Aorta (tissue), 5 donors: ENCODE measurements at regions not wholly inside any gene's neighbourhood (a gene's known extent, or its start where the extent isn't known, plus 50 kb on each side); places are given as distances from the start of the nearest gene placed in this dataset.
"Not testable (repeated sequence)": the region's sequence is repeated elsewhere in the genome, so short reads cannot be mapped to it uniquely, and the experiment has no call there.

Source experiments
- ATAC-seq: fragments of 200-7000 bp; cut with Tn5 transposase; one replicate; pipeline ENCODE4 v1.9.1; 2022; ENCODE audit warnings: moderate library complexity; ENCODE audit not compliant: low FRiP score
- DNase-seq, 2 donors: peaks; one replicate each; pipeline ENCODE4 v3.0.0-alpha.2; 2020
- H3K27ac ChIP-seq, 2 donors: one replicate each; pipeline ENCODE4 v1.5.1; 2013; ENCODE audit warnings: low read length in 2 of 2, mild to moderate bottlenecking in 2 of 2, moderate library complexity in 2 of 2, control low read depth in 1 of 2, inconsistent platforms in 1 of 2, low read depth in 1 of 2
- H3K27me3 ChIP-seq, 2 donors: one replicate each; pipeline ENCODE4 v1.6.1; 2013; ENCODE audit warnings: control low read depth in 1 of 2, low read length in 1 of 2, mild to moderate bottlenecking in 1 of 2, moderate library complexity in 1 of 2; ENCODE audit not compliant: insufficient read depth in 2 of 2, control insufficient read depth in 1 of 2
- H3K36me3 ChIP-seq, 2 donors: one replicate each; pipeline ENCODE4 v1.6.1; 2013; ENCODE audit warnings: control low read depth in 1 of 2, low read length in 1 of 2, mild to moderate bottlenecking in 1 of 2; ENCODE audit not compliant: insufficient read depth in 2 of 2, control insufficient read depth in 1 of 2
- H3K4me1 ChIP-seq, 2 donors: one replicate each; pipeline ENCODE4 v1.6.1; 2013; ENCODE audit warnings: low read length in 2 of 2, control low read depth in 1 of 2, mild to moderate bottlenecking in 1 of 2, moderate library complexity in 1 of 2; ENCODE audit not compliant: insufficient read depth in 2 of 2, control insufficient read depth in 1 of 2
- H3K4me3 ChIP-seq, 2 donors: one replicate each; pipeline ENCODE4 v1.5.1; 2013; ENCODE audit warnings: low read length in 2 of 2, control low read depth in 1 of 2, mild to moderate bottlenecking in 1 of 2
- H3K9me3 ChIP-seq: one replicate; pipeline ENCODE4 v1.6.1; 2013; ENCODE audit warnings: mild to moderate bottlenecking, low read length; ENCODE audit not compliant: control insufficient read depth
- WGBS, 2 donors: extraction: QIAGEN DNeasy Blood & Tissue Kit; methylation state at CpG; one replicate each; pipeline ENCODE4 v1.1.7; 2013; 5-methylcytosine and 5-hydroxymethylcytosine counted together
- intact Hi-C, 2 donors: fragments of 100-400 bp; cut with DNase I; formaldehyde crosslinking; loops; one replicate each; pipeline versions ENCODE4 v1.14.2 to v1.15.0; 2022
- donor health status: healthy with polysubstance abuse.
- donor health status: Bipolar disorder and iron deficiency.
- donor health status: DM: no; HTN: no; CAD: no.
- donor health status: DM: no; HTN: no; CAD: no.
- donor health status: DM: yes; HTN: yes; CAD: no.

DNA sequence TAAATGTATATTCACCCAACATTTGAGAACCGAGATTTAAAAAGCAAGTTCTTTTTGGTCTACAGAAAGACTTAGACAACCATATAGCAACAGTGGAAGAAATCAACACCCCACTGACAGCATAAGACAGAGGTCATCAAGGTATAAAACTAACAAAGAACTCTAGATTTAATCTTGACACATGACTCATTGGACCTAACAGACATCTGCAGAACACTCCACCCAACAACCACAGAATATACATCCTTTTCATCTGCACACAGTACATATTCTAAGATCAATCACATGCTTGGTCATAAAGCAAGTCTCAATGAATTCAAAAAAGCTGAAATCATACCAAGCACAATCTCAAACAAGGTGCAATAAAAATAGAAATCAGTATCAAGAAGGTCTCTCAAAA is 65.8 kb downstream of the SPIN4 start:
- intact Hi-C loops, result no loop called here
- Histone ChIP-seq H3K4me3 (no peak overlapping the region), H3K27me3 (no peaks in the 10 kb centered on the region), H3K9me3 (no peaks in the 10 kb centered on the region), H3K36me3 (no peaks in the 10 kb centered on the region), H3K27ac (no peak overlapping the region), H3K4me1 (no peaks in the 10 kb centered on the region)
- no peak for DNase-seq
- WGBS, 2 donors, result 92 to 96% methylated on average over 1 of the region's 1 CpG
- no peak for ATAC-seq

DNA sequence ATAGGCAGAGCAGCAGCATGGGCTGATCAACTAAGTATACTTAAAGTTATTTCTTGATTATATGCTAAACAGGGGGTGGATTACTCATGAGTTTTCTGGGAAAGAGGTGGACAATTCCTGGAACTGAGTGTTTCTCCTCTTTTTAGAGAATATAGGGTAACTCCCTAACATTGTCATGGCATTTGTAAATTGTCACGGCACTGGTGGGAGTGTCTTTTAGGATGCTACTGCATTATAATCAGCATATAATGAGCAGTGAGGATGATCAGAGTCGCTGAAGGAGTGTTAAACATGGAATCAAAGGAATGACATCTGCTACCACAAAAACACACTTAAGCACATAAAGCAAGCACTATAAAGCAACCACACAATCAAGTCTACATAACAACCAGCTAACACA is 66.5 kb downstream of the SPIN4 start:
- no peak overlapping the region for H3K27ac ChIP-seq
- H3K36me3 ChIP-seq, result no peaks in the 10 kb centered on the region
- no peak overlapping the region for H3K4me3 ChIP-seq
- no peaks in the 10 kb centered on the region for H3K4me1 ChIP-seq
- no peaks in the 10 kb centered on the region for H3K27me3 ChIP-seq
- DNase-seq (no peak), ATAC-seq (no peak)
- WGBS, 2 donors, result 73 to 94% methylated on average over 2 of the region's 2 CpGs
- H3K9me3 ChIP-seq, result no peaks in the 10 kb centered on the region
- intact Hi-C loops, result no loop called here

GRCh38 chrX:63283348-63283747 is 67.8 kb downstream of the SPIN4 start:
- 87 to 93% methylated on average over 4 of the region's 4 CpGs for WGBS, 2 donors
- no peak for ATAC-seq

GRCh38 chrX:63282828-63283227 is 68.3 kb downstream of the SPIN4 start:
- Histone ChIP-seq H3K9me3 (no peaks in the 10 kb centered on the region), H3K27ac (no peak overlapping the region), H3K36me3 (no peaks in the 10 kb centered on the region), H3K27me3 (no peaks in the 10 kb centered on the region), H3K4me3 (no peak overlapping the region), H3K4me1 (no peaks in the 10 kb centered on the region)
- intact Hi-C loops, result no loop called here
- DNase-seq (no peak), ATAC-seq (peak; percentile 36)

More at GRCh38 chrX:63283348-63283747, 67.8 kb downstream of the SPIN4 start:
- Histone ChIP-seq H3K9me3 (no peaks in the 10 kb centered on the region), H3K4me1 (no peaks in the 10 kb centered on the region), H3K27ac (no peak overlapping the region), H3K4me3 (no peak overlapping the region), H3K36me3 (no peaks in the 10 kb centered on the region), H3K27me3 (no peaks in the 10 kb centered on the region)
- intact Hi-C loops, result no loop called here
- DNase-seq, result no peak

GRCh38 chrX:63282077-63282476 is 69.1 kb downstream of the SPIN4 start:
- Histone ChIP-seq H3K4me1 (no peaks in the 10 kb centered on the region), H3K36me3 (no peaks in the 10 kb centered on the region), H3K27ac (no peak overlapping the region), H3K9me3 (no peaks in the 10 kb centered on the region), H3K4me3 (no peak overlapping the region), H3K27me3 (no peaks in the 10 kb centered on the region)
- no peak for ATAC-seq
- intact Hi-C loops, result no loop called here
- no peak for DNase-seq
- 42 to 43% methylated on average over 2 of the region's 2 CpGs for WGBS, 2 donors

DNA sequence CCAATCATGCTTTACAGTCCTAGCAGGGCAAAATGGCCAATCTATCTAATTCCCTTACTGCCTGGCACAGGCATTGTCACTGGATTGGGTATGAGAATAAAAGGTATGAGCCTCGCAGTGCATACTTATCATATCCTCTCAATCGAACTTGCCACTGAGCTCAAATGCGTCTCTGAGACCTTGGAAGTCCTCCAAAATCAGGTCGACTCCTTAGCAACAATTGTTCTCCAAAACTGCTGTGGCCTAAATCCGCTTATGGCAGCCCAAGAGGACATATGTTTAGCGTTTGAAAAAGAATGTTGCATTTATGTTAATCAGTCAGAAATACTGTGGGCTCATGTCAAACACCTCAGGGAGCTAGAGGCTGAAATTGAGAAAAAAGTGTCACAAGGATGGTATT is 69.7 kb downstream of the SPIN4 start:
- no peak for ATAC-seq
- 59 to 72% methylated on average over 6 of the region's 6 CpGs for WGBS, 2 donors
- DNase-seq, result no peak

GRCh38 chrX:63277394-63277793 is 73.7 kb downstream of the SPIN4 start:
- ATAC-seq, H3K27ac ChIP-seq, intact Hi-C loops, H3K27me3 ChIP-seq, H3K9me3 ChIP-seq, H3K4me3 ChIP-seq, DNase-seq, H3K4me1 ChIP-seq, H3K36me3 ChIP-seq: not testable (repeated sequence)
- WGBS, 2 donors, result 78 to 97% methylated on average over 3 of the region's 3 CpGs

More for the DNA sequence above, 69.7 kb downstream of the SPIN4 start:
- Histone ChIP-seq H3K36me3 (no peaks in the 10 kb centered on the region), H3K9me3 (no peaks in the 10 kb centered on the region), H3K27me3 (no peaks in the 10 kb centered on the region), H3K27ac (no peak overlapping the region), H3K4me3 (no peak overlapping the region), H3K4me1 (no peaks in the 10 kb centered on the region)
- intact Hi-C loops, result no loop called here

- Histone ChIP-seq H3K4me1 (no peaks in the 10 kb centered on the region), H3K27ac (no peak overlapping the region), H3K36me3 (no peaks in the 10 kb centered on the region), H3K4me3 (no peak overlapping the region), H3K27me3 (no peaks in the 10 kb centered on the region), H3K9me3 (no peaks in the 10 kb centered on the region)
- ATAC-seq (no peak), DNase-seq (peak in 1 of 2 donors; percentile 57)
- WGBS, 2 donors, result 35 to 39% methylated on average over 2 of the region's 2 CpGs
- intact Hi-C loops, result no loop called here
Measured at GRCh38 chrX:63275127-63275526, 76.0 kb downstream of the SPIN4 start.

DNA sequence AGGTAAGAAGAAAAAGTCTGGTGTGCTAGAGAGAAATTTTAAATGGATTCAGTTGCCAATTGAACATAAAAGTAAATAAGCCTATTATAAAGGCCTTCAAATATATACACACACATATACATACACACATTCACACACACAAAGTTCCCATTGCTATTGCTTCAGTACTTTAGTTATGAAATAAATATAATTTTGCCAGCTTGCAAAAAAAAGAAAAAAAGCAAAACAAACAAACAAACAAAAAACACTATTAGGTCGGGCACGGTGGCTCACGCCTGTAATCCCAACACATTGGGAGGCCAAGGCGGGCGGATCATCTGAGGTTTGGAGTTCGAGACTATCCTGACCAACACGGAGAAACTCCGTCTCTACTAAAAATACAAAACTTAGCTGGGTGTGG is 80.3 kb downstream of the SPIN4 start:
- Histone ChIP-seq H3K27ac (no peak overlapping the region), H3K9me3 (no peaks in the 10 kb centered on the region), H3K27me3 (no peaks in the 10 kb centered on the region), H3K36me3 (no peaks in the 10 kb centered on the region), H3K4me1 (no peaks in the 10 kb centered on the region), H3K4me3 (no peak overlapping the region)
- DNase-seq (no peak), ATAC-seq (no peak)
- 88 to 96% methylated on average over 8 of the region's 8 CpGs for WGBS, 2 donors
- intact Hi-C loops, result no loop called here
